Epithelial cell of proximal tubule (primary cell): ENCODE measurements at regions not wholly inside any gene's neighbourhood (a gene's known extent, or its start where the extent isn't known, plus 50 kb on each side); places are given as distances from the start of the nearest gene placed in this dataset.

Experiments
- DNase-seq: peaks from one replicate; pipeline ENCODE4 v3.0.0-alpha.2; 2011; ENCODE audit warnings: low read depth
- H3K4me3 ChIP-seq: 2 replicates; pipeline ENCODE4 v1.5.1; 2011; ENCODE audit warnings: low read depth, mild to moderate bottlenecking, low read length
- CTCF ChIP-seq: conservative IDR thresholded peaks from 2 replicates; pipeline ENCODE4 v1.5.1; 2012; ENCODE audit warnings: low read depth, mild to moderate bottlenecking, low read length

- H3K4me3 ChIP-seq, result no peak overlapping the region
- no peak for TF ChIP-seq CTCF
- DNase-seq, result no peak
These were observed 814.5 kb downstream of the KCNJ18 start for GRCh38 chr17:22506861-22507260.

DNA sequence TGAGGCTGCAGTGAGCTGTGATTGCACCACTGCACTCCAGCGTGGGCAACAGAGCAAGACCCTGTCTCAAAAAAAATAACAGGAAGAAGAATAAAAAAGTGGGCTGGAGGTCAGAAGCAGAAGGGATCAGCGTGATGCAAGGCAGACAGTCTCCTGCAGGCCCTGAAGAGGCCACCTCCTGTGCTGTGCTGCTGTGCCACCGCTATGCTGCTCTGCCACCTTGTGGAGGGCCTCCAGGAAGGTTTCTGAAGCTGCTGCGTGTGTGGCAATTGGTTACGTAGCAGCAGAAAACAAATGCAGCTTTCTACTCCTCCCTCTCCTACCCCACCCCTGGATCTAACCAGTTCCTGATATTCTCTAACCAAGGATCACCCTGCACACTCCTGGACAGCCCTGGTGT is 815.5 kb downstream of the KCNJ18 start:
- no peak overlapping the region for H3K4me3 ChIP-seq
- no peak for TF ChIP-seq CTCF
- DNase-seq, result no peak

GRCh38 chr17:22510504-22510903 is 818.2 kb downstream of the KCNJ18 start:
- DNase-seq, result no peak
- no peak for TF ChIP-seq CTCF
- H3K4me3 ChIP-seq, result no peak overlapping the region

DNA sequence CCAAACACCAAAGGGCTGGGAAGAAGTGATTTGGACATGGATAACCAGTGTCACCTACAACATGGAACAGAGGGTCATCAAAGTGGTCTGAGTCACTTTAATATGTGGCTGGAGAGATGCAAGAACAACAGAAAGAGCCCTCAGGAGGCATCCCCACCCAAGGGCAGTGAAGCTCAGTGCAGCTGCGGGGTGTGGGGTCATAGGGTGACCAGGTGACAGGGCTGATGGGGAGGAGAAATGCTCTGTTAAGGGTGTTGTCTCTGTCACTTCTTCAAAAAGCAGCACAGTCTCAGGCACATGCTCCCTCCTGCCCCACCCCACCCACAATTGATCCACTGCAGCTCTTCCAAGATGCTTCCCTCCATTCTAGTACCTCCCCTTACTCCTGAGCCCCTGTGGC is 819.1 kb downstream of the KCNJ18 start:
- no peak for TF ChIP-seq CTCF
- H3K4me3 ChIP-seq, result no peak overlapping the region
- no peak for DNase-seq

- DNase-seq, result no peak
- no peak for TF ChIP-seq CTCF
- no peak overlapping the region for H3K4me3 ChIP-seq
These were observed 819.7 kb downstream of the KCNJ18 start for GRCh38 chr17:22512057-22512456.

GRCh38 chr17:22512506-22512905 is 820.2 kb downstream of the KCNJ18 start:
- no peak overlapping the region for H3K4me3 ChIP-seq
- no peak for DNase-seq
- no peak for TF ChIP-seq CTCF

GRCh38 chr17:22512997-22513538 is 820.7 kb downstream of the KCNJ18 start:
- H3K4me3 ChIP-seq, result no peak overlapping the region
- TF ChIP-seq CTCF, result no peak

More at GRCh38 chr17:22512997-22513538, 820.7 kb downstream of the KCNJ18 start:
- no peak for DNase-seq
